ENCODE measurements at regions not wholly inside any gene's neighbourhood (a gene's known extent, or its start where the extent isn't known, plus 50 kb on each side); places are given as distances from the start of the nearest gene placed in this dataset.

DNA sequence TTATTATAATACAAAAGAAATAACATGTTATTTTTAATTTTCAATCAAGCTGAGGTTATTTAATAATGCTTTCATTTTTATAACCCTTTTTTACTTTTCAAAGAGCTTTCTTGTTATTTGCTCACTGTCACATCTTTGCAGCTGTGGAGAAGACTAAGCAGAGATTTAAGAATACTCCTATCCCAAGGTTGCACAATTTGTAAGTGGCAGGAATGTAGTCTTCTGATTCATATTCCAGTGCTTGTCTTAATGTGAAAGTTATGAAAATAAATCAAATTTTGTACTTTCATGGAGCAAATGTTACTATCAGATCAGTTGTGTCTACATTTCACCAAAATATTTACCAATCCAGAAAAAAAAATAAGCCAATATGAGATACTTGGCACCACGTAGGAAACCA is 86.6 kb downstream of the DDIT4L start:
- no peak overlapping the region for H2AFZ ChIP-seq (ENCODE audit: low read length)
- H3K4me3 ChIP-seq (ENCODE audit: low read length): no peak overlapping the region
- H3F3A ChIP-seq (ENCODE audit: insufficient read depth, low read length): no peaks in the 10 kb centered on the region
- H3K36me3 ChIP-seq (replicated peaks; ENCODE audit: insufficient read depth, low read length): no peaks in the 10 kb centered on the region
- no peak overlapping the region for H3K4me2 ChIP-seq (ENCODE audit: low read depth, low read length)
- H4K20me1 ChIP-seq (ENCODE audit: insufficient read depth, low read length): no peaks in the 10 kb centered on the region
- no peaks in the 10 kb centered on the region for H3K79me2 ChIP-seq (ENCODE audit: low read length)
- no peak for DNase-seq
- no peak overlapping the region for H3K27ac ChIP-seq (ENCODE audit: low read length)
- H3K9me2 ChIP-seq (replicated peaks; ENCODE audit: insufficient read depth, low read length): no peaks in the 10 kb centered on the region
- TF ChIP-seq EZH2 (optimal IDR thresholded peaks at IDR 0.05; ENCODE audit: low read depth, low read length) (no peak), EZH2phosphoT487 (IDR thresholded peaks at IDR 0.05; ENCODE audit: low read length) (no peak)
- TF ChIP-seq, protein P1, sequence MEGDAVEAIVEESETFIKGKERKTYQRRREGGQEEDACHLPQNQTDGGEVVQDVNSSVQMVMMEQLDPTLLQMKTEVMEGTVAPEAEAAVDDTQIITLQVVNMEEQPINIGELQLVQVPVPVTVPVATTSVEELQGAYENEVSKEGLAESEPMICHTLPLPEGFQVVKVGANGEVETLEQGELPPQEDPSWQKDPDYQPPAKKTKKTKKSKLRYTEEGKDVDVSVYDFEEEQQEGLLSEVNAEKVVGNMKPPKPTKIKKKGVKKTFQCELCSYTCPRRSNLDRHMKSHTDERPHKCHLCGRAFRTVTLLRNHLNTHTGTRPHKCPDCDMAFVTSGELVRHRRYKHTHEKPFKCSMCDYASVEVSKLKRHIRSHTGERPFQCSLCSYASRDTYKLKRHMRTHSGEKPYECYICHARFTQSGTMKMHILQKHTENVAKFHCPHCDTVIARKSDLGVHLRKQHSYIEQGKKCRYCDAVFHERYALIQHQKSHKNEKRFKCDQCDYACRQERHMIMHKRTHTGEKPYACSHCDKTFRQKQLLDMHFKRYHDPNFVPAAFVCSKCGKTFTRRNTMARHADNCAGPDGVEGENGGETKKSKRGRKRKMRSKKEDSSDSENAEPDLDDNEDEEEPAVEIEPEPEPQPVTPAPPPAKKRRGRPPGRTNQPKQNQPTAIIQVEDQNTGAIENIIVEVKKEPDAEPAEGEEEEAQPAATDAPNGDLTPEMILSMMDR (IDR thresholded peaks at IDR 0.05; ENCODE audit: low read length): no peak
- H3K9me3 ChIP-seq (replicated peaks; ENCODE audit: insufficient read depth, low read length): no peaks in the 10 kb centered on the region
- no peak overlapping the region for H3K9ac ChIP-seq (ENCODE audit: low read length)
- peaks cover 28% of the 10 kb centered on the region for H3K4me1 ChIP-seq (ENCODE audit: low read length)
- H3K27me3 ChIP-seq (replicated peaks; ENCODE audit: insufficient read depth, low read length): no peaks in the 10 kb centered on the region

DNA sequence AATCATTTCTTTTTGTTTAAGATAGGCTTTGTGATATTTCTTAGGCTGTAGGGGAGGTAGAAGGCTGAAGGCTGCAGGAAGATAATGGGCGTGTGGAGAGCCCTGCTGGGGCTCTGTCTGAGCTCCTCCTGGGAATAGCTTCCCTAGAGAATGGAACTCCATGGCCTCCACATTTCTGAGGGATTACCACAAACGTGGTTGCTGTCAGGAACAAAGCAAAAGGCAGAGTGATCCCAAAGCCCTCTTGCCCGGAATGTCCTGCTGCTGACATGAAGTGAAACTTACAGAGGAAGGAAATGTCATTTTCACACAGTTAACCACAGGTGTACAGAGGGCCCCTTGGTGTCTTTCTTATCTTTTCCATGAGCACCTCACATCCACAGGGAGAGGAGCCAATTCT is 89.3 kb downstream of the DDIT4L start:
- H4K20me1 ChIP-seq (ENCODE audit: insufficient read depth, low read length): no peaks in the 10 kb centered on the region
- no peaks in the 10 kb centered on the region for H3K79me2 ChIP-seq (ENCODE audit: low read length)
- DNase-seq: peak; percentile 52
- H3F3A ChIP-seq (ENCODE audit: insufficient read depth, low read length): no peaks in the 10 kb centered on the region
- no peaks in the 10 kb centered on the region for H3K9me3 ChIP-seq (replicated peaks; ENCODE audit: insufficient read depth, low read length)
- H3K4me3 ChIP-seq (ENCODE audit: low read length): peak overlapping the region; percentile 11; the same call in 1 of the 2 replicates
- no peaks in the 10 kb centered on the region for H3K27me3 ChIP-seq (replicated peaks; ENCODE audit: insufficient read depth, low read length)
- H3K4me1 ChIP-seq (ENCODE audit: low read length): peaks cover 22% of the 10 kb centered on the region
- H2AFZ ChIP-seq (ENCODE audit: low read length): no peak overlapping the region
- TF ChIP-seq EZH2phosphoT487 (IDR thresholded peaks at IDR 0.05; ENCODE audit: low read length) (no peak), EZH2 (optimal IDR thresholded peaks at IDR 0.05; ENCODE audit: low read depth, low read length) (no peak)
- TF ChIP-seq, protein P1 (IDR thresholded peaks at IDR 0.05; ENCODE audit: low read length): no peak
- peak overlapping the region; percentile 55 for H3K4me2 ChIP-seq (ENCODE audit: low read depth, low read length)
- no peak overlapping the region for H3K9ac ChIP-seq (ENCODE audit: low read length)
- no peaks in the 10 kb centered on the region for H3K36me3 ChIP-seq (replicated peaks; ENCODE audit: insufficient read depth, low read length)
- H3K27ac ChIP-seq (ENCODE audit: low read length): no peak overlapping the region
- H3K9me2 ChIP-seq (replicated peaks; ENCODE audit: insufficient read depth, low read length): no peaks in the 10 kb centered on the region

DNA sequence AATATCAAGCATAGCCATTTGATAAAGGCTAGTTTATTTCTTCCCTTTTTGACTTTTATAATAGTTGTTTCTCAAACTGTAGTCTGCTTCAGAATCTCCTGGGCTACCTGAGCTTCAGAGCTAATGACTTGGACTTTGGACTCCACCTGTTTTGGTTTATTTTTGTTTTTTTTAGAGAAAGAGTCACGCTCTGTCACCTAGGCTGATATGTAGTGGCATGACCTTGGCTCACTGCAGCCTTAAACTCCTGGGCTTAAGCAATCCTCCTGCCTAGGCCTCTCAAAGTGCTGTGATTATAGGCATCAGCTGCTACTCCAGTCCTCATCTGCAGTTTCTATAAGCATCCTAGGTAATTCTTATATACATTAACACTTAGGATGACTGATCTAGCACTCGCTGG is 90.5 kb downstream of the DDIT4L start:
- Histone ChIP-seq H3F3A (ENCODE audit: insufficient read depth, low read length) (no peaks in the 10 kb centered on the region), H3K9ac (ENCODE audit: low read length) (no peak overlapping the region), H3K27me3 (replicated peaks; ENCODE audit: insufficient read depth, low read length) (no peaks in the 10 kb centered on the region), H3K27ac (ENCODE audit: low read length) (no peak overlapping the region), H2AFZ (ENCODE audit: low read length) (no peak overlapping the region), H3K4me2 (ENCODE audit: low read depth, low read length) (no peak overlapping the region), H3K9me3 (replicated peaks; ENCODE audit: insufficient read depth, low read length) (no peaks in the 10 kb centered on the region), H3K79me2 (ENCODE audit: low read length) (no peaks in the 10 kb centered on the region), H4K20me1 (ENCODE audit: insufficient read depth, low read length) (no peaks in the 10 kb centered on the region), H3K9me2 (replicated peaks; ENCODE audit: insufficient read depth, low read length) (no peaks in the 10 kb centered on the region), H3K4me3 (ENCODE audit: low read length) (no peak overlapping the region), H3K36me3 (replicated peaks; ENCODE audit: insufficient read depth, low read length) (no peaks in the 10 kb centered on the region), H3K4me1 (ENCODE audit: low read length) (peaks cover 22% of the 10 kb centered on the region)
- no peak for DNase-seq
- TF ChIP-seq, protein P1 (IDR thresholded peaks at IDR 0.05; ENCODE audit: low read length): no peak
- TF ChIP-seq EZH2 (optimal IDR thresholded peaks at IDR 0.05; ENCODE audit: low read depth, low read length) (no peak), EZH2phosphoT487 (IDR thresholded peaks at IDR 0.05; ENCODE audit: low read length) (no peak)
